Lung (tissue), 11 donors: ENCODE measurements at regions not wholly inside any gene's neighbourhood (a gene's known extent, or its start where the extent isn't known, plus 50 kb on each side); places are given as distances from the start of the nearest gene placed in this dataset.
A peak's percentile ranks its signal among the peaks of the same experiment; 100 is the strongest.

Source experiments
- ATAC-seq: fragments of 200-7000 bp; cut with Tn5 transposase; one replicate; pipeline ENCODE4 v1.9.1; 2020; ENCODE audit warnings: moderate number of reproducible peaks; ENCODE audit not compliant: insufficient read depth, low FRiP score
- DNase-seq, 3 donors: peaks; one replicate each; pipeline ENCODE4 v3.0.0-alpha.2; 2013 to 2017
- H3K27ac ChIP-seq, 2 donors: one replicate each; pipeline ENCODE4 v1.5.1; 2013; ENCODE audit warnings: mild to moderate bottlenecking in 2 of 2, moderate library complexity in 2 of 2, control low read depth in 1 of 2, inconsistent platforms in 1 of 2, low read depth in 1 of 2, low read length in 1 of 2
- H3K27me3 ChIP-seq, 3 donors: one replicate each; pipeline ENCODE4 v1.5.1; 2013; ENCODE audit warnings: low read length in 2 of 3; ENCODE audit not compliant: control insufficient read depth in 3 of 3, insufficient read depth in 3 of 3
- H3K36me3 ChIP-seq, 4 donors: one replicate each; pipeline ENCODE4 v1.5.1; 2013; ENCODE audit warnings: low read length in 4 of 4, mild to moderate bottlenecking in 1 of 4, moderate library complexity in 1 of 4; ENCODE audit not compliant: control insufficient read depth in 4 of 4, insufficient read depth in 4 of 4
- H3K4me1 ChIP-seq, 5 donors: one replicate each; pipeline ENCODE4 v1.5.1; 2013; ENCODE audit warnings: low read length in 5 of 5, mild to moderate bottlenecking in 2 of 5, moderate library complexity in 1 of 5; ENCODE audit not compliant: control insufficient read depth in 5 of 5, insufficient read depth in 5 of 5
- H3K4me3 ChIP-seq: one replicate; pipeline ENCODE4 v1.5.1; 2013; ENCODE audit warnings: mild to moderate bottlenecking, control low read depth, moderate library complexity
- H3K9ac ChIP-seq, 2 donors: one replicate each; pipeline ENCODE4 v1.5.1; 2013; ENCODE audit warnings: low read length in 2 of 2, control low read depth in 1 of 2; ENCODE audit not compliant: insufficient read depth in 1 of 2
- H3K9me3 ChIP-seq, 4 donors: one replicate each; pipeline ENCODE4 v1.5.1; 2013; ENCODE audit warnings: low read length in 3 of 4, mild to moderate bottlenecking in 1 of 4, moderate library complexity in 1 of 4; ENCODE audit not compliant: control insufficient read depth in 4 of 4, insufficient read depth in 3 of 4
- CTCF ChIP-seq: IDR thresholded peaks from 2 replicates; pipeline ENCODE4 v1.5.1; 2012; ENCODE audit warnings: mild to moderate bottlenecking; ENCODE audit errors: control extremely low read depth, extremely low read depth
- WGBS, 2 donors: extraction: QIAGEN DNeasy Blood & Tissue Kit; methylation state at CpG; one replicate each; pipeline ENCODE4 v1.1.7; 2013; 5-methylcytosine and 5-hydroxymethylcytosine counted together
- donor health status: control.
- donor health status: control.
- donor health status: Bipolar disorder and iron deficiency.
- donor health status: healthy.
- donor health status: DM: yes; HTN: yes; CAD: no.

DNA sequence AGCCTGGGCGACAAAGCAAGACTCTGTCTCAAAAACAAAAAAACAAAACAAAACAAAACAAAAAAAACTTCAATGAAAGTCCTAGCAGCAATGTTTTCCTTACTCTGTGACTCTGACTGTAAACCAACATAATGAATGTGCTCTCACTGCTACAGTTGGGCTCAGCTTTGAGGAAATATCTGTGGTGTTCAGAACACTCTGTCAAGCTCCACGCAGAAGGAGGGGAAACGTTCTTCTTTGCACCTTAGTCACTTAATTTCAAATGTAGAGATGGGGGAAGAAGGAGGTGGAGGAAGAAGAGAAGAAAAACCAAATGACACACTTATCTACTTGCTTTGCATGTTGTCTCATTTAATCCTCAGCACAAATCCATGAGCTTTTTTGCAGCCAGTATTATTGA, 107.1 kb upstream of the UBE3A start:
- H3K27ac ChIP-seq: no peak overlapping the region
- H3K9me3 ChIP-seq: no peaks in the 10 kb centered on the region
- H3K36me3 ChIP-seq: no peaks in the 10 kb centered on the region
- H3K9ac ChIP-seq: no peak overlapping the region
- ATAC-seq (no peak), DNase-seq (no peak)
- H3K4me3 ChIP-seq: no peak overlapping the region
- no peak for TF ChIP-seq CTCF
- H3K27me3 ChIP-seq: no peaks in the 10 kb centered on the region
- H3K4me1 ChIP-seq: peaks cover 0 to 15% (median 5%) of the 10 kb centered on the region in 5 donors
- 64 to 77% methylated on average over 3 of the region's 3 CpGs for WGBS, 2 donors

DNA sequence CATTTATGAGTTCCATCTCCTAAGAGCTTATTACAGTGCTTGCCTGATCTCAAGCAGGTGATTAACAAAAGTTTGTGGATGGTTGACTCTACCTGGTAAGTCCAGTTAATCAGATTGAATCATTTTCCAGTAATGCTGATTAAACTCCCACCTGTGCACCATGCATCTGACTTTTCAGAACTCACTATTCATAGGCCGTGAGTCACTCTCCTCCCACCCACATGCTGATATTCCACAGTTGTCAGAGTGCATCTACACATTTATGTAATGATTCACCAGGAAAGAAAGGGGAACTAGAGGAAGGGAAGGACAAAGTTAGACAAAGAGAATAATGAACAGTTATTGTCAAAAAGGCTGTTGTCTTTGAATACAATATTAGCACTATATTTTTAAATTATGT, 106.2 kb upstream of the UBE3A start:
- Histone ChIP-seq H3K36me3 (no peaks in the 10 kb centered on the region), H3K27me3 (no peaks in the 10 kb centered on the region), H3K4me1 (peaks cover 0 to 15% (median 5%) of the 10 kb centered on the region in 5 donors), H3K27ac (no peak overlapping the region), H3K4me3 (no peak overlapping the region), H3K9ac (no peak overlapping the region), H3K9me3 (no peaks in the 10 kb centered on the region)
- no peak for TF ChIP-seq CTCF
- DNase-seq: no peak
- 66 to 80% methylated on average over 1 of the region's 1 CpG for WGBS, 2 donors
- ATAC-seq: no peak

DNA sequence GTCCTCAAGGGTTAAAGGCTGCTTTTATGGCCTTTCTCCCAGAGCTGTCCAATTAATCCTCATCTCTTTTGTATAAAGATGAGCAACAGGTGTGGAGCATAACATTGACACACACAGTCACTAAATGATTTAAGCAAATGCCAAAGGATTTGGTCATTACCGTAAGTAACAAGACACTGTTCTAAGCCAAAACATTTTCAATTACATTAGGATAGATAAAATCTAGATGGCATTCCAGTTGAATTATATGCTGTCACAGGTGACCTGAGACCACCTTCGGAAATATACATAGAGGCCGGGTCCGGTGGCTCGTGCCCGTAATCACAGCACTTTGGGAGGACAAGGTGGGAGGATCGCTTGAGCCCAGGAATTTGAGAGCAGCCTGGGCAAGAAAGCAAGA, 105.3 kb upstream of the UBE3A start:
- Histone ChIP-seq H3K4me3 (no peak overlapping the region), H3K27me3 (no peaks in the 10 kb centered on the region), H3K9me3 (no peaks in the 10 kb centered on the region), H3K4me1 (peaks cover 0 to 15% (median 5%) of the 10 kb centered on the region in 5 donors), H3K9ac (no peak overlapping the region), H3K27ac (no peak overlapping the region), H3K36me3 (no peaks in the 10 kb centered on the region)
- no peak for TF ChIP-seq CTCF
- ATAC-seq: no peak
- WGBS, 2 donors: 95% methylated on average over 7 of the region's 7 CpGs
- no peak for DNase-seq

DNA sequence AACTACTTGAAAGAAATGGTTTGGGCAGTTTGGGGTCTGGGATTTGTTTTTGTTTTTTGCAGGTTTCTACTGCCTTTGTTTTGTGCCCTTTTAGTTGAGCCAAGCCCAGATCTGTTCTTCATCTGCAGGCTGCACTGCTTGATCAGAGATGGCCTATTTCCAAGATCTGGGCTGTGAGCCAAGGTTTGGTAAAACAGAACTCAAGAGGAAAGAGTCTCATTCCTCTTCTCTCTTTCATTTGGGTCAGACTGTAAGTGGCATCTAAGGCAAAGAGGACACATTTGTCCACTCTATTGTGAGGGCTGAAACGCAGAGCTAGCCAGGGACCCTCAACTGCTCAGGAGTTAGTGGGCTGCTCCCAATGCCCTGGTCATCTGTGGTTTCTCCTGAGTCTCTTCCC, 104.4 kb upstream of the UBE3A start:
- no peak for TF ChIP-seq CTCF
- DNase-seq: peak; percentile 75 to 93 (median 83)
- WGBS, 2 donors: 38 to 67% methylated on average over 1 of the region's 1 CpG

More for the DNA sequence above, 104.4 kb upstream of the UBE3A start:
- ATAC-seq: no peak
- H3K4me3 ChIP-seq: no peak overlapping the region
- H3K36me3 ChIP-seq: no peaks in the 10 kb centered on the region
- no peaks in the 10 kb centered on the region for H3K9me3 ChIP-seq
- no peak overlapping the region for H3K9ac ChIP-seq
- H3K27me3 ChIP-seq: no peaks in the 10 kb centered on the region
- H3K27ac ChIP-seq: peak overlapping the region in 1 of 2 donors; percentile 41
- H3K4me1 ChIP-seq: peaks cover 0 to 15% (median 5%) of the 10 kb centered on the region in 5 donors
